AG09309 (cell line): ENCODE measurements at regions not wholly inside any gene's neighbourhood (a gene's known extent, or its start where the extent isn't known, plus 50 kb on each side); places are given as distances from the start of the nearest gene placed in this dataset.
A peak's percentile ranks its signal among the peaks of the same experiment; 100 is the strongest.

Source experiments
- DNase-seq: peaks from one replicate; pipeline ENCODE4 v3.0.0-alpha.2; 2010; ENCODE audit warnings: low read depth
- H3K4me3 ChIP-seq: 2 replicates; pipeline ENCODE4 v1.5.1; 2011; ENCODE audit warnings: mild to moderate bottlenecking, low read depth, low read length, moderate library complexity; ENCODE audit not compliant: control insufficient read depth
- CTCF ChIP-seq: IDR thresholded peaks from 2 replicates; pipeline ENCODE4 v1.5.1; 2011; ENCODE audit warnings: mild to moderate bottlenecking, low read depth, low read length, inconsistent platforms; ENCODE audit not compliant: insufficient read depth, control insufficient read depth; ENCODE audit errors: missing control alignments

- no peak overlapping the region for H3K4me3 ChIP-seq
- DNase-seq: no peak
- no peak for TF ChIP-seq CTCF
These were observed 141.6 kb upstream of the SLC24A3 start for GRCh38 chr20:19070681-19071445.

- H3K4me3 ChIP-seq: no peak overlapping the region
- DNase-seq: no peak
- TF ChIP-seq CTCF: no peak
These were observed 141.1 kb upstream of the SLC24A3 start for GRCh38 chr20:19071446-19071725.

GRCh38 chr20:19071902-19072498 lies 140.4 kb upstream of the SLC24A3 start:
- no peak for TF ChIP-seq CTCF
- no peak for DNase-seq
- no peak overlapping the region for H3K4me3 ChIP-seq

GRCh38 chr20:19072988-19073387 lies 139.5 kb upstream of the SLC24A3 start:
- DNase-seq: no peak
- no peak for TF ChIP-seq CTCF
- H3K4me3 ChIP-seq: no peak overlapping the region

GRCh38 chr20:19073584-19074218 lies 138.7 kb upstream of the SLC24A3 start:
- DNase-seq: no peak
- H3K4me3 ChIP-seq: no peak overlapping the region
- TF ChIP-seq CTCF: peak; percentile 21

GRCh38 chr20:19074356-19074755 lies 138.1 kb upstream of the SLC24A3 start:
- no peak for DNase-seq
- no peak for TF ChIP-seq CTCF
- no peak overlapping the region for H3K4me3 ChIP-seq
